ENCODE measurements at regions not wholly inside any gene's neighbourhood (a gene's known extent, or its start where the extent isn't known, plus 50 kb on each side); places are given as distances from the start of the nearest gene placed in this dataset.

DNA sequence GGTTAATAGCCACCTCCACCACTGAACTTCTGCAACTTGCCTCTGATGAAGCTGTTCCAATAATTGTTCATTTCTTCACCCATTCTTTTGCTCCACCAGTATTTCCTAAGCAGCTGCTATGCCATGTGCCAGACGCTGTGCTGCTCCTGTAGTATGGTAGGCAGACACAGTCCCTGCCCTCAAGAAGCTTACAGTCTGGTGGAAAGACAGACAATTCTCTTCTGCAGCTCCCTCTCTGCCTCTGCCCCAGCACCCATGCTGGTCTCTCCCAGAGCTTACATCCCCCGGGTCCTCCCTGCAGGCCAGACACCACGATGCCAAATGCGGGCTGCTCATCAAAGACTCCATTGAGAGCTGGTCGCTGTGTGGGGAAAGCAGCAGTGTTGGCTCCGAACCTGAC lies 111.6 kb upstream of the ESRRB start:
- DNase-seq: no peak
- intact Hi-C loops (cut with micrococcal nuclease): no loop called here
- Mint-ChIP-seq H3K9me3 (no peaks in the 10 kb centered on the region), H3K4me1 (ENCODE audit: low read depth) (no peaks in the 10 kb centered on the region), H3K36me3 (no peaks in the 10 kb centered on the region), H3K27ac (no peak overlapping the region), H3K4me3 (no peak overlapping the region), H3K27me3 (peaks cover 19% of the 10 kb centered on the region)
- ChIA-PET POLR2A (no interaction called here), CTCF (interaction anchor here (0.6 kb wide), 1 partner anchor 385 kb away, joined by 3 read pairs; no protein-coding TSS in a partner anchor)

DNA sequence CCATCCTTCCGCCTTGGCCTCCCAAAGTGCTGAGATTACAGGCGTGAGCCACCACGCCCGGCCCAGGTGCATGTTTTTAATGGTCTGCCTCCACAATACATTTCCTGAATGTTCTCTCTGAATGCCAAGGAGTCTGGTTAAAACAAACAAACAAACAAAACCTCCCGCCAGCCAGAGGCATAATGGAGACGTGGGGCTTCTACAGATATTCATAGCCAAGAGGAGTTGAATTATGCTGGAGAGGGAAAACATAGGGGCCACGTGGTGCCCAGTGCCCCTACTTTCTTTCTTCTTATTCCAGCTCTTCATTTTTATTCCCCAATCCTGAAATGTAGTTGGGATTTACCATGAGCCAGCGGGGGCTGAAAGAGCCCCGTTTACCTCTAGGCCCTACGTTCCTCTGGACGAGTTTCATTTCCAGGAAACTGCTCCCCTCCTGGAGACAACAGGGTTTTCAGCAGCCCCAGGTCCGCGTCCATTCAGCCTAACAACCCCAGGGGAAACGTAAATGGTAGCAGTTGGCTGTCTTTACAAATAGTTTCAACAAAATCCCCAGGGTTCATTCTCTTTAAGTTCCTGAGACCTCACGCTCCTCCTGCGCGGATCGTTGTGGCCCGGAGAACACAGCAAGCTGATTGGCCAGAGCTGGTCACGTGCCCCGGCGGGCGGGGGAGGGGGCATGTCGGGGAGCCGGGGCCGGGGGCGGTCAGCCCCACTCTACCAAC lies 108.5 kb upstream of the ESRRB start:
- no peaks in the 10 kb centered on the region for H3K36me3 Mint-ChIP-seq
- H3K27ac Mint-ChIP-seq: no peak overlapping the region
- ChIA-PET CTCF (interaction anchor here (0.5 kb wide), 1 partner anchor 119 kb away, joined by 5 read pairs; no protein-coding TSS in a partner anchor), POLR2A (no interaction called here)
- DNase-seq: peak; percentile 12
- H3K27me3 Mint-ChIP-seq: peaks cover 19% of the 10 kb centered on the region
- no peak overlapping the region for H3K4me3 Mint-ChIP-seq
- intact Hi-C loops (cut with micrococcal nuclease): no loop called here
- no peaks in the 10 kb centered on the region for H3K4me1 Mint-ChIP-seq (ENCODE audit: low read depth)
- no peaks in the 10 kb centered on the region for H3K9me3 Mint-ChIP-seq

- intact Hi-C loops (cut with micrococcal nuclease): no loop called here
- Mint-ChIP-seq H3K36me3 (no peaks in the 10 kb centered on the region), H3K4me3 (no peak overlapping the region), H3K4me1 (ENCODE audit: low read depth) (no peaks in the 10 kb centered on the region), H3K9me3 (no peaks in the 10 kb centered on the region), H3K27ac (no peak overlapping the region), H3K27me3 (peaks cover 19% of the 10 kb centered on the region)
- POLR2A ChIA-PET: no interaction called here
- no peak for DNase-seq
- CTCF ChIA-PET: no interaction called here
Measured at GRCh38 chr14:76268047-76268431, 107.9 kb upstream of the ESRRB start.

DNA sequence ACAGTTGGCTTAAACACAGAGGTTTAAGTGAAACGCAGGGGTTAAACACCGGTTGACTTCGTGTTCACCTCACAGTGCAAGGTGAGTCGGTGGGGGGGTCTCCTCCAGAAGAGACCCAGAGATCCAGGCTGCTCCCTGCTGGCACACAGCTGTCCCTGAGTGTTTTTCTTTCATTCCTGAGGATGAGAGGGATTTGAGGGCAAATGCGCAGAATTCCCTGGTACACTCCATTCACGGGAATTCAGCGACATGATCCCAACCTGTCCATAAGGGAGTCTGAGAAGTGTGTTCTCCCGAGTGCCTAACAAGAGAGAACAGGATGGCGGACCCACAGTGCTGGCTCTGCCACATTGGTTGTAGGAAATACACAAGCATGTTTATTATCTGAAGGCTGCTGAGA lies 107.2 kb upstream of the ESRRB start:
- intact Hi-C loops (cut with micrococcal nuclease): no loop called here
- no peaks in the 10 kb centered on the region for H3K4me1 Mint-ChIP-seq (ENCODE audit: low read depth)
- DNase-seq: no peak
- no peak overlapping the region for H3K27ac Mint-ChIP-seq
- ChIA-PET CTCF (no interaction called here), POLR2A (no interaction called here)
- no peak overlapping the region for H3K4me3 Mint-ChIP-seq
- H3K9me3 Mint-ChIP-seq: no peaks in the 10 kb centered on the region
- H3K27me3 Mint-ChIP-seq: peaks cover 19% of the 10 kb centered on the region
- H3K36me3 Mint-ChIP-seq: no peaks in the 10 kb centered on the region

DNA sequence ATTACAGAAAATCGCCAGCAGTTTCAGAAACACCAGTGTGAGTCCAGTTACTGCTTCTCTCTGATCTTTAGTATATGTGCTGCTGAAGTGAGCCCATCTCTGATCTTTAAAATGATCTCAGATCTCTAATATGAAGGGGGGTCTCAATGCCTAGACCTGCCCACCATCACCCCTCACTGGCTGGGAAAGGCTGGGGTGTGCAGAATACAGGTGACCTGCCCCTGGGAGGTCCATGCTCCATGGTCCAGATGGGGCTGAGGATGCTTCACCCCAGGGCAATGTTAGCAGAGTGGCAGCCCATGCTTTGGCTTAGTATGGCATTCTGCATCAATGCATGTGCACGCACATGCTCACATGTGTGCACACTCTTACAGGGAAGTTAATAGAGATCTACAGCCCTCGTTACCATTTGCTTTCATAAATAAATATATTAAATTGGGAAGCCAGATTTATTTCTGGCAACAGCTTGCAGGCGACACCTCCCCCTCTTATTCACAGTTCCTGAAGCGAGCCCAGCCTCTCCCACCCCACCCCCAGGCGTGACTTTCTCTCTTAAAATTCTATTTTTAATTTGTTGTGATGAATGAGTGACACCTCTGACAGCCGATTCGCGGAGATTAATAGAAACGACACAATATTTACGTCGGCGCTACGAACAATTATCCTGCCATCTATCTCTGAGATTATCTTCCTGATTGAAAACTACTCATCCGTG lies 104.7 kb upstream of the ESRRB start:
- CTCF ChIA-PET: no interaction called here
- Mint-ChIP-seq H3K4me1 (ENCODE audit: low read depth) (no peaks in the 10 kb centered on the region), H3K36me3 (no peaks in the 10 kb centered on the region), H3K4me3 (no peak overlapping the region), H3K9me3 (no peaks in the 10 kb centered on the region), H3K27me3 (peaks cover 10% of the 10 kb centered on the region), H3K27ac (no peak overlapping the region)
- no peak for DNase-seq
- POLR2A ChIA-PET: no interaction called here
- intact Hi-C loops (cut with micrococcal nuclease): no loop called here

DNA sequence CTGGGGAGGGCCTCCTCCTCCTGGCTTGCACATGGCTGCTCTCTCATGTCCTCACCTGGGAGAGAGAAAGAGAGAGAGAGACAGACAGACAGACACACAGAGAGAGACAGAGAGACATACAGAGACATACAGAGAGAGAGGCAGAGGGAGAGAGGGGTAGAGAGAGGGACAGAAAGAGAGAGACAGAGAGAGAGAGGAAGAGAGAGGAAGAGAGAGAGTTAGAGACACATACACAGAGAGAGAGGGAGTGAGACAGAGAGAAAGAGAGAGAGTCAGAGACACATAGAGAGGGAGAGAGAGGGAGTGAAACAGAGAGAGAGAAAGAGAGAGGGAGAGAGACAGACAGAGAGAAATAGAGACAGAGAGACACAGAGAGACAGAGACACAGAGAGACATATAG lies 103.6 kb upstream of the ESRRB start:
- ChIA-PET CTCF (no interaction called here), POLR2A (no interaction called here)
- intact Hi-C loops (cut with micrococcal nuclease): no loop called here
- Mint-ChIP-seq H3K36me3 (no peaks in the 10 kb centered on the region), H3K4me1 (ENCODE audit: low read depth) (no peaks in the 10 kb centered on the region), H3K9me3 (no peaks in the 10 kb centered on the region), H3K27me3 (peaks cover 5% of the 10 kb centered on the region), H3K4me3 (no peak overlapping the region), H3K27ac (no peak overlapping the region)
- no peak for DNase-seq

DNA sequence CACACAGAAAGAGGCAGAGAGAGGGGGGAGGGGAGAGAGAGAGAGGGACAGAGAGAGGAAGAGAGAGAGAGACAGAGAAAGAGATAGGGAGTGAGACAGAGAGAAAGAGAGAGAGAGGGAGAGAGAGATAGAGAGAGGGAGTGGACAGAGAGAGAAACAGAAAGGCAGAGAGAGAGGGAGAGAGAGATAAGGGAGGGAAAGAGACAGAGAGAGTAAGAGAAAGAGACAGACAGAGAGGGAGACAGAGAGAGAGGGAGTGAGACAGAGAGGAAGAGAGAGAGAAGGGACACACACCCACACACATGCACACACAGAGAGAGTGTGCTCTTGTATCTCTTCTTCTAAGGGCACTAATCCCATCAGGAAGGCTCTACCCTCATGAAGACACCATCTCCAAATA lies 103.2 kb upstream of the ESRRB start:
- no peaks in the 10 kb centered on the region for H3K9me3 Mint-ChIP-seq
- CTCF ChIA-PET: no interaction called here
- no peak overlapping the region for H3K27ac Mint-ChIP-seq
- no peaks in the 10 kb centered on the region for H3K36me3 Mint-ChIP-seq
- H3K4me1 Mint-ChIP-seq (ENCODE audit: low read depth): no peaks in the 10 kb centered on the region
- intact Hi-C loops (cut with micrococcal nuclease): no loop called here
- no peak overlapping the region for H3K4me3 Mint-ChIP-seq
- POLR2A ChIA-PET: no interaction called here
- peaks cover 4% of the 10 kb centered on the region for H3K27me3 Mint-ChIP-seq
- DNase-seq: no peak

DNA sequence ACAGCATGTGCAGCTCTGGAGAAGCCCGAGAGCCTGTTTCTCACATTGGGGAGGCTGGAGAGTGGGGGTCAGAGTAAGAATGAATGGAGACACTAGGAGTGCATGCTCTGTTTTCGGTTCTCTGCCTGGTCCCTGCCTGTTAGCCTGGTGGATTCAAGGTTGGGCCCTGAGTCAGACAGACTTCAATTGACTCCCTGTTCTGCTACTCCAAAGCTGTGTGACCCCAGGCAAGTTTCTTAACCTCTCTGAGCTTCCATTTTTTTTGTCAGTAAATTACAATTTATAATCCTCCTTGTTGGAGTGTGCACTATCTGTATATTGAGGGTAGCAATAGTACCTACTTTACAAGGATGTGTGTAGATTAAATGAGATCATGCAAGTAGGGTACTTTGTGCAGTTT lies 102.6 kb upstream of the ESRRB start:
- H3K27ac Mint-ChIP-seq: no peak overlapping the region
- H3K9me3 Mint-ChIP-seq: no peaks in the 10 kb centered on the region
- CTCF ChIA-PET: no interaction called here
- intact Hi-C loops (cut with micrococcal nuclease): no loop called here
- H3K27me3 Mint-ChIP-seq: peaks cover 4% of the 10 kb centered on the region
- no peaks in the 10 kb centered on the region for H3K36me3 Mint-ChIP-seq
- DNase-seq: no peak
- H3K4me1 Mint-ChIP-seq (ENCODE audit: low read depth): no peaks in the 10 kb centered on the region
- POLR2A ChIA-PET: no interaction called here
- no peak overlapping the region for H3K4me3 Mint-ChIP-seq

DNA sequence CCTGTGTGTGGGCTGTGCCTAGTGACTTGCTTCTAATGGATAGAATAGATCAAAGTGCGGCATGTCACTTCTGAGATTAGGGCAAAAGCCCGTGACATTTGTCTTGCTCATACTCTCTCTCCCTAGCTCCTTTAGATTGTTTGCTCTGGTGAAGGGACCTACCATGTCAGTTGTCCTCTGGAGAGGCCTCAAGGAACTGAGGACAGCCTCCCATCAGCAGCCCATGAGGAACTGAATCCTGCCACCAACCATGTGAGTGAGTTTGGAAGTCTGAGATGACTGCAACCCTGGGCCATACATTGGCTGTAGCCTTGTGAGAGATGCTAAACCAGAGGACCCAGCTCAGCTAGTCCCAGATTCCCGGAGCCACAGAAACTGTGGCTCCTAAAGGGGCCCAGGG lies 101.6 kb upstream of the ESRRB start:
- no peak for DNase-seq
- Mint-ChIP-seq H3K27ac (no peak overlapping the region), H3K4me3 (no peak overlapping the region), H3K27me3 (peaks cover 4% of the 10 kb centered on the region), H3K9me3 (no peaks in the 10 kb centered on the region), H3K4me1 (ENCODE audit: low read depth) (no peaks in the 10 kb centered on the region), H3K36me3 (no peaks in the 10 kb centered on the region)
- CTCF ChIA-PET: no interaction called here
- intact Hi-C loops (cut with micrococcal nuclease): no loop called here
- POLR2A ChIA-PET: no interaction called here

DNA sequence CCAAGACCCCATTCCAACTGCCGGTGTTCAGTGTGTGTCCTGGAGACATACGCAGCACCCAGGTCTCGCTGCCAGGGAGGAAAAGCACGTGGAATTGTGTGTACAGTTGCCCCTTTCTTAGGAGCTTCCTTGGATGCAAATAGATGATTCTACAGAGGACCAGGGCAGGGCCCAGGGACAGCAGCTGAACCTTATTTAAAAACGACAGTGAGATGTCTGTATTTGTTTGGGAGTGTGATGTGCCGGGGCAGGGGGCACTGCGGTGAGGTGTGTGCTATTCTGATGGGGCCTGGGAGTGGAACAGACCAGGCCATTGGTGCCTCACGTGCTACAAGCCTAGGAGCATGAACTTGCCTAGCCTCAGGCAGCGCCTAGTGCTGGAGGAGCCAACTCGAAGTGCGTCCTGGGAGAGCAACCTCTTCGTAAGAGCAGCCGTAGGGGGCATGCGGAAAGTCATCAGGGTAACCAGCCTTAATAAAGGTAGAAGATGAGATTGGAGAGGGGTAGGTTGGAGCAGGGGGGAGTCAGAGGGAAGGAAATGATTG lies 98.3 kb upstream of the ESRRB start:
- Mint-ChIP-seq H3K9me3 (no peaks in the 10 kb centered on the region), H3K4me1 (ENCODE audit: low read depth) (no peaks in the 10 kb centered on the region), H3K4me3 (no peak overlapping the region), H3K36me3 (no peaks in the 10 kb centered on the region), H3K27ac (no peak overlapping the region), H3K27me3 (peaks cover 4% of the 10 kb centered on the region)
- POLR2A ChIA-PET: no interaction called here
- intact Hi-C loops (cut with micrococcal nuclease): no loop called here
- CTCF ChIA-PET: no interaction called here
- DNase-seq: no peak

GRCh38 chr14:76280221-76280620 lies 95.7 kb upstream of the ESRRB start:
- POLR2A ChIA-PET: no interaction called here
- Mint-ChIP-seq H3K9me3 (no peaks in the 10 kb centered on the region), H3K4me1 (ENCODE audit: low read depth) (no peaks in the 10 kb centered on the region), H3K36me3 (no peaks in the 10 kb centered on the region), H3K4me3 (no peak overlapping the region), H3K27me3 (peaks cover 7% of the 10 kb centered on the region), H3K27ac (no peak overlapping the region)
- intact Hi-C loops (cut with micrococcal nuclease): no loop called here
- DNase-seq: no peak
- CTCF ChIA-PET: no interaction called here

DNA sequence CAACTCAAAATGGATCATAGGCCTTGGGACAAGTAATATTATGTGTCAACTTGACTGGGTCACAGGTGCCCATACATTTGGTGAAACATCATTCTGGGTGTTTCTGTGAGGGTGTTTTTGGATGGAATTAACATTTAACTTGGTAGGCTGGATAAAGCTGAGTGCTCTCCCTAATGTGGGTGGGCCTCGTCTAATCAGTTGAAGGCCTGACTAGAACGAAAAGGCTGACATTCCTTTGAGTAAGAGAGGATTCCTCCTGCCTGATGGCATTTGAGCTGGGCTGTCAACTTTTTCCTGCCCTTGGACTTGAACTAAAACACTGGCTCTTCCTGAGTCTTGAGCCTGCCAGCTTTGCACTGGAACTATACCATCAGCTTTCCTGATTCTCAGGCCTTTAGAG lies 93.4 kb upstream of the ESRRB start:
- ChIA-PET CTCF (no interaction called here), POLR2A (no interaction called here)
- Mint-ChIP-seq H3K4me3 (no peak overlapping the region), H3K9me3 (no peaks in the 10 kb centered on the region), H3K4me1 (ENCODE audit: low read depth) (no peaks in the 10 kb centered on the region), H3K27ac (no peak overlapping the region), H3K27me3 (peaks cover 7% of the 10 kb centered on the region), H3K36me3 (no peaks in the 10 kb centered on the region)
- intact Hi-C loops (cut with micrococcal nuclease): no loop called here
- DNase-seq: no peak

DNA sequence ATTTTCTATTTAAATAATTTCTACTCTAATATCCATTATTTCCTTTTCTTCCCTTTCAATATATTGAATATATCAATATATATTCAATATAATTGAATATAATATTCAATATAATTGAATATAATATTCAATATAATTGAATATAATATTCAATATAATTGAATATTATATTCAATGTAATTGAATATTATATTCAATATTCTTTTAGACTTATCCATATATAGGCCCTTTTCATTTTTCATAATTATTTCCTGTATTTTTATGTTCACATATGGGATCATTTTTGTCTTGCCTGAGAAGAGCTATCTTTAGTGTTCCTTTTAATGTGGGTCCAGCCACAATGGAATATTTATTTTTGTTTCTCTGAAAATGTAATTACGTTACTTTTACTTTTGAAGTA lies 88.9 kb upstream of the ESRRB start:
- H3K9me3 Mint-ChIP-seq: no peaks in the 10 kb centered on the region
- no peaks in the 10 kb centered on the region for H3K36me3 Mint-ChIP-seq
- no peak overlapping the region for H3K27ac Mint-ChIP-seq
- peaks cover 3% of the 10 kb centered on the region for H3K27me3 Mint-ChIP-seq
- CTCF ChIA-PET: no interaction called here
- POLR2A ChIA-PET: no interaction called here
- intact Hi-C loops (cut with micrococcal nuclease): no loop called here
- H3K4me1 Mint-ChIP-seq (ENCODE audit: low read depth): no peaks in the 10 kb centered on the region
- no peak overlapping the region for H3K4me3 Mint-ChIP-seq
- DNase-seq: no peak

Data from activated CD4-positive, alpha-beta memory T cell treated with anti-CD3 and anti-CD28 coated beads for 36 hours (primary cell).